Stimulated activated CD4-positive, alpha-beta T cell treated with anti-CD3 and anti-CD28 coated beads, Interleukin-4, amount 100 ng/mL, for 48 hours (primary cell): ENCODE measurements at regions not wholly inside any gene's neighbourhood (a gene's known extent, or its start where the extent isn't known, plus 50 kb on each side); places are given as distances from the start of the nearest gene placed in this dataset.

Experiments
- DNase-seq, 2 donors: peaks; one replicate each; pipeline ENCODE4 v3.0.0-alpha.2; 2020; ENCODE audit warnings: low read depth in 2 of 2

DNA sequence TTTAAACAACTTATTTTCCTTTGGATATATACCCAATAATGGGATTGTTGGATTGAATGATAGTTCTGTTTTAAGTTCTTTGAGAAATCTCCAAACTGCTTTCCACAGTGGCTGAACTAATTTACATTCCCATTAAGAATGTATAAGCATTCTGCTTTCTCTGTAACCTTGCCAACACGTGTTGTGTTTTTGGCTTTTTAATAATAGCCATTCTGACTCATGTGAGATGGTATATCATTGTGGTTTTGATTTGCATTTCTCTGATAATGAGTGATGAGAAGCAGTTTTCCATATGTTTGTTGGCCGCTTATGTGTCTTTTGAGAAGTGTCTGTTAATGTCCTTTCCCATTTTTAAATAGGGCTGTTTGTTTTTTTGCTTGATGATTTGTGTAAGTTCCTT, 155.6 kb upstream of the PITX2 start:
- DNase-seq, result no peak

DNA sequence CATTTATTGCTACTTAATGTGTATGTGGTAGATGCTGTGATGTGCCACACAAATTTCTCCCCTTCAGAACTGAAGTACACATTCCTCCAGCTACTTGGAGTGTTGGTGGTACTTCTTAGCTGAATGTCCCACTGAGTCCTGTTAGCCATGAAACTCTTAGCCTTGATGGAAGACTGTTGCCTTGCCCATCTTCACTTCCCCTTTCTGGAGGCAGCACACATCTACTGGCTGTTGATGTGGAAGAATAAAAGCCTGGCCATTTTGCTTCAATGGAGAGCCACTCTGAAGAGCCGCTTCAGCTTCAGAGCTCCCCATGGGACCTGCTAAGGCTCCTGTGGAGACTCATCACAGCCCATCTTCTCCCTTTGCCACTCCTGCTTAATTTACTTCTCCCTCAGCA, 157.7 kb upstream of the PITX2 start:
- DNase-seq, result no peak

DNA sequence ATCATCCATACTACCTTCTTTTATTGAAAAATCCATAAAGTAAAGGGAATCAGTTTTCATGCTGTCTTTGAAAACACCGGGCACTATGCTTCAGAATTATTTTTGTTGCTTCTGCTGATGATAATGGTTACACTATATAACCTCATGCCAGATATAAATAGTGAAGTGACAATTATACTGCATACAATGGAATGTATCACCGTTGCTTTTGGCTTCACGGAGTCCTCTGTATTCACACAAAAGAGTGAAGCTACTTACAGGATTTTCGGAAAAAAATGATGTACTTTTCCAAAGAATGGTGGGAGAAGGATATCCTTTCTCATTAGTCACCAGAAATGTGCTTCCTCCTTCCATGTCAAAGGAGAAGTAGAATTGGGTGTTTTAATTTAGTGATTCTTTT, 159.1 kb upstream of the PITX2 start:
- no peak for DNase-seq

DNA sequence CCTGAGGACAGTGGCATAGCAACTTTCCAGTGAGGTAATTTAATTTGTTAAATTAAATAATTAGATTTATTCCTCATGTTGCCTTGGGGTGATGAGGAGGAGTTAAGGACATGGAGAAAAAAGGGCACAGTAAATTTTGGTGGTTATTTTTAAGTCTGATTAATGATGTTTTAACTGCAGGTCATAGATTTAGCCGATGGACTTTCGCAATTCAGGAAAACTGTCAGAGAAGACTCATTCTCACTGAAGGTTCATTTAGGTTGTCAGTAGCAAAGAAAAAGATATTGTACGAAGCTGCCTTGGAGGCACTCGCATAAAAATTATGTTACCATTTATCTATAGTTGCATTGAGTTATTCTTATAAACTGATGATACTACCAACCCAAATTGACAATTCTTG, 164.2 kb upstream of the PITX2 start:
- no peak for DNase-seq

DNA sequence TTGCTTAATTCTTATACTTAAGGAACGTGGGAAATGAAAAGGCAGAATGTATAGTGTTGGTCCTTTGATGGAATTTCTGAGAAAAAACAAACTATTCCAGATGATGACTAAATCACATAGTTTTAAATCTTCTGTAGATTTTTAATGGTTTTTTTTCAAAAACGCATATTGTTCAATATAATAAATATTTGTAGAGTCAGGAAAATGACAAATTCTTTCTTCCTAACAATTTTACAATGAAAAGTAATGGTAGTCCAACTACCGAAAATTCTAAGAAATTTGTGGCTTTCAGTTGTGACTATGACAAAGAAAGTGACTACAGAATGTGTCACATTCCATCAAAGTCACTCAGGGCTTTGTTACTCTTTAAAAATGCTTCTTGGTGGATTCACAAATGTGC, 164.8 kb upstream of the PITX2 start:
- no peak for DNase-seq

DNA sequence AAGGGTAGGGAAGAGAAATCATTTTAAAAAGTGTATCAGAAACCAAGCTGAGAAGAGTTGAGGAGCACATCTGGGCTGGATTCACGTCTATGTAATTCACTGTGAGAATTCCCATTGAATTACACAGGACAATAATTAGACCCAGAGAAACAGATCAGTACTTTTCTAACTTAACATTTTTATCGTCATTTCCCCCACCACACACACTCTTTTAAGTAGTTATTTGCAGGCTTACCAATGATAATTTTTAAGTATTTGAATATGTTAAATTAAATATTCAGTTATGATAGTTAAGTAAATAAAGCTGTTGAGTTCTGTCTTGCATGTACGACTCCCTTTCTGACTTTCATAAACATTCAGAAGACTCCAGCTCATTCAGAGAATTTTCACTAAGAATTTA, 165.4 kb upstream of the PITX2 start:
- DNase-seq, result no peak

DNA sequence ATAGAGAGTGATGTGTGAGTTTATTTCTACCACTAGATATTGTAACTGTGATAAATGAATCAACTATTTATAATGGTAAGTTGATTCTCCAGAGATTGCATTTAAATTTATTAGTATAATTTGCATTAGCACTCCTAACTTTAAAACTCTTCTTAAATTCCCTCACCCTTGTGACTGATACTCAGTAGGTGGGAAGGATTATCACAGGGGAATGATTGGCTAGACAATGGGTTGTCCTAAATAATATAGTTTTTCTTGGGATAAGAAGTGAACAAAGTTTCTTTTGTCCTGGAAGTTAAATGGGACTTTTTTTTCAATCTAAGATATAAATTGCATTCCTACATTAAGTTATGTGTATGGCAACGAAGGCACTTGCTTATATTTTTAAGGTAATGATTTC, 169.2 kb upstream of the PITX2 start:
- no peak for DNase-seq

DNA sequence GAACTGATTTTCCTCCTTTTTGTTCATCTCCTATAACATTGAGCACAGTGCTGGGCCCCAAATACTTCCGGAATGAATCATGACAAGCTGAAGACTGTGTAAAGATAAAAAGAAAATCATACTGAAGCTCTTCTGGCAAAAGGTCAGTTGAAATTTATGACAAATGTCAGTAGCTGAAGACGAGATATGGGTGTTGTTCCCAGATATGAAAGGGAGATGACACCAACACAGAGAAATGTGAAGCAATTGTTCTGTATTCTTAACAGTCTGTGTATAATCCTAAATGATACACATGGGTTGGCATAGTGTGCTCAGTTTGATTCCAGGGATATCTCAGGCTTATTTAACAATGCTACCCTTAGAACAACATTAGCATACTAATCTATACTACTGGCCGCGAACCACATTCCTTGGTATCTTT, 170.5 kb upstream of the PITX2 start:
- DNase-seq, result no peak

DNA sequence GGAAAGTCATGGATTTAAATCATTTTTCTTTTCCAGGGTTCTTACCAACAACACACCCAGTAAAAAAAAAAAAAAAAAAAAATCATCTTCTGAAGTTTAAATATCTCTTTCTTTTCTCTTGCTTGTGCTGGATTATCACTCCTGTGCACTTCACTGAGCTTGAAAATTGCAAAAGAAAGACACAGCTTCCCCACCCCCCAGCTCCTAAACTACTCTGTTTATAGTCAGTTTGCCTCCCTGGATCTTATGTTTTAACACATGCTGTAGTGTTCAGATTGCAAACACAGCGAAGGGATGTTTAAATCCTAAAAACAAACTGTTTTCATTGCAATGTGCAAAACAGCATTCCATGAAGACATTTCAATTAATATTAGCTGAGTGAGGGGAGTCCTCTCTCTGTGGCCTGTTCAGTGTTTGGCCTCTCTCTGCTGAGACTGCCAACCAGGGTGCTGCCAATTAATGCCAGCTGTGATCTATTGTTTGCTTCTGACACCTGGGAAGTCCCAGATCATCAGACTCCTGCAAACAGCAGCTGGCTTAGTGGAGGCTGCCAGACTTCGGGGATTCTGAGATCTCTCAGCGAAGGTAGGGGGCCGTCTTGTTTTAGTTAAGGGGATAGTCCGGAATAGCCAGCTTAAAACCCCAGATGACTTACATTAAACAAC, 171.1 kb upstream of the PITX2 start:
- no peak for DNase-seq

DNA sequence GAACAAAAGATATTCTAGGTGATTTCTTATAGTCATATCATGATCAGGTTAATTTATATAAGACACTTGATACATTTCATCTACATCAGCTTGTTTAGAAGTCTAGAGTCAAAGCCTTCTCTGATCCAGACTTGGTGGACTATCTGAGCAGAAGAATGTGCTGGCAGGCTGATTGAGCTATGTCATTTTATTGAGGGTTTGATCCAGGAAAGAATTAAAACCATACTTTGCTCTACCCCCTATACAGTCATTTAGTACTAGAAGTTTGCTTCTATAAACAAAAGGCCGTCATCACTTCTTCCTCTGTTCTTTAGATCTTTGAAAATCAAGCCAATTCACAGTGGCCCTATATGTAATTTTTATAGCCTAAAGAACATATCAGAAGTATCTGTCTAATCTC, 173.1 kb upstream of the PITX2 start:
- no peak for DNase-seq

DNA sequence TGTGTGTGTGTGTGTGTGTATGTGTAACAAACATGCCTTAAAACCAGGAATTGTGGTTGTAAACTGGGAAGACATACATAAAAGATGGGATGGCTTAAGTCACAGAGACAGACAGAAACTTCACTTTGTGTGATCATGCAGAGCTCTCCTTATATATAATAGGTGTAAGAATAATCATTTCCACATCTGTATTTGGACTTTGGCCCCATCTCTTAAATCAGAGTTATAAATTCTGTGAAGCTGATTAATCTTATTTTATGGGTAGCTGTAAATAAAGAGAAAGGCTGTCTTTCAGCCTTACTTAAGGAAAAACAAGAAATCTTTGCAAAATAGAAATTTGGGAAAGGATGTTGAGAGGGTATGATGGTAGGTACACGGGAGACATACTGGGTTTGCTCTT, 174.6 kb upstream of the PITX2 start:
- DNase-seq, result no peak

DNA sequence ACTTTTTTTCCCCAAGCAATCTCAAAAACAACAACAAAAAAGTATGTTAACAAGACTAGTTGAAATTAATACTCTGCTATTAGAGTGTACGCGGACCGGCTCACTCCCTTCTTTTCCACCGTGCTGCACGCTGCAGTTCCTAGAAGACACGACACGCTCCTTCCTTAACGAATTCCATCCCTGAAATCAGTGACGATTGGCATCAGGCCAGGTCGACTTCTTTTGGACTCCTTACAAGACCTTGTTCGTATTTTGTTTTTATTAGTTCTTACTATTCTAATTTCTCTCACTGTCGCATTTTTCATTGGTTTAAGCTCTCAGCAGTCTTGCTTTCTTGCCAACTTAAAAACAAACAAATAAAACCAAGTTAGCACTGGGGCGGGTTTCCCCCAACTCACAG, 175.8 kb upstream of the PITX2 start:
- no peak for DNase-seq

DNA sequence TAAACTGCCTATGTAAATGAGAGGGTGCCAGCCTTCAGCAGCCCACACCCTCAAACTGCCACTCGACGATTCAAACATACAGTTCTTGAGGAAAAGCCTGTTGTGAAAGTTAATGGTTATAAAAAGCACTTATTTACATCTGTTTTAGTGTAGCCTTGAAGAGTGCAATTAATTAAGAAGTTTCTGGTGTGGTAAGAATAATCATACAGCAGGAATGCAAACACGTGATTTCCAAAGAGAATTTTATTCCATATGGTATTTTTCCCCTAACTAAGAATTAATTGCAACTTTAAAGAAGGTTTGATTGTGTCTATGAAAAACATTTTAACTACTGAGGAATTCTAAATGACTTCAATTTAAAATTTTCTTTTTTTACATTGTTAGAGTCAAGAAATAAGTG, 176.3 kb upstream of the PITX2 start:
- DNase-seq, result no peak

DNA sequence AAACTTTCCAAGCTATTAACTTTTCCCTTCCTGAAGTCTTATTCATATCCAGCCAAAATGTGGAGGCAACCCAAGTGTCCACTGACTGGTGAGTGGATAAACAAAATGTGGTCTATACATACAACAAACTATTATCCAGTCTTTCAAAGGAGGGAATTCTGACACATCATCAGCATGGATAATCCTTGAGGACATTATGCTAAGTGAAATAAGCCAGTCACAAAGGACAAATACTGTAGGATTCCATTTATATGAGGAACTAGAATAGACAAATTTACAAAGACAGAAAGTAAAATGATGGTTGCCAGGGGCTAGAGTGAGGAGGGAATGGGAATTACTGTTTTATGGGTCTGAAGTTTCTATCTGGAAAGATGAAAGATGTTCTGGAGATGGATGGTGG, 178.7 kb upstream of the PITX2 start:
- no peak for DNase-seq

DNA sequence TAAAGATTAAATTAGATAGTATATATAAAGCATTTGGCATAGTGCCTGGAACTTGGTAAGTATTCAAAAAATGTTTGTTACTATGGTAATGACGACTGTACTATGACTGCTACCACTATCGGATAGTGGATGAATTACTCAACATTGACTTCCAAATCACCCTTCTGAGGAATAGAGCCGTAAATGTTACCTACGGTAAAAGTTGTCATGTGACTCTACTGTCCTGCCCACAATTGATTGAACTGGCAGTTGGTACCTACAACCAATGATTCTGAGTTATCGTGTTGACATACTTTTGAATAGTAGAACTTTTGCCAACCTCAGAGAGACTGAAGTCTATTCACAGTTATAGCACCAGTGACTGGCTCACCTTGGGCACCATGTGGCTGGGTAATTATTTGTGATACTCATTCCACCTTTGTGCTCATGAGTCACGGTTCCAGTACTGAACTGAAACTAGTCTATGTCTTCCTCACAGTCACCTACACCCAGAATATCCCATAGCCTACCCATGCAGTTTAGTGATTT, 185.5 kb upstream of the PITX2 start:
- no peak for DNase-seq

DNA sequence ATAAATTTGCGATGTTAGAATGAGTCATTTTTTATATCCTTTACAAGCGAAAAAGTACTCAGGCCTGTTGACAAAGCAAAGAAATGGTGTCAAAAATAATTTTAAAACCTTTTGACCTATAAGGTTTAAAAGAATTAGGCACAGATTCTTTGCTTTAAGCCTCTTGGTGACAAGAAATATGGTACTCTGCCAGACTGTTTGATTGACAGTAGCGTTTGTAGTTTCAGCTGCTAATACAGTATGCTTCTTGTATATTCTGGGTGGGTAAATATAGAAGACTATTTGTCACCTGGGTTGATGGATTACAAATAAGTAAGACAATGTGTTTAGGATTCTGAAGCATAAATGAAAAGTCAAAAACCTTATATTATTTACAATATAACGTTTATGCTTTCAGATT, 193.1 kb upstream of the PITX2 start:
- DNase-seq, result no peak

DNA sequence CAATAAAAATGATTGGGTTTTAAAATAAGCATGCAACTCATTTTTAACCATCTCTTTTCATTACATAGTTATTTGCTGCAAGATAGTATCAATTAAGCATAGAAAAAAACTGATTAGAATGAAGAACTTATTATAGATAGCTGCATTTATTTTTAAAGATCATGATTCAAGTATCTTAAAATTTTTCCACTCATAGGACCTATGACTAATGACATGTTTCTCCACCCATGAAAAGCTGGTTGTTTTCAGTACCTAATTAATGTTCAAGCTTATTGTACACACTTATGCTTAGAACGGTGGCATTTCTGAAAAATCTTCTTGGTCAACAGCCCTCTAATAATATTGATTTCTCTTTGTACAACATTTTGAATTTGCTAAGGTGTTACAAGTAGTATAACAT, 193.5 kb upstream of the PITX2 start:
- no peak for DNase-seq

DNA sequence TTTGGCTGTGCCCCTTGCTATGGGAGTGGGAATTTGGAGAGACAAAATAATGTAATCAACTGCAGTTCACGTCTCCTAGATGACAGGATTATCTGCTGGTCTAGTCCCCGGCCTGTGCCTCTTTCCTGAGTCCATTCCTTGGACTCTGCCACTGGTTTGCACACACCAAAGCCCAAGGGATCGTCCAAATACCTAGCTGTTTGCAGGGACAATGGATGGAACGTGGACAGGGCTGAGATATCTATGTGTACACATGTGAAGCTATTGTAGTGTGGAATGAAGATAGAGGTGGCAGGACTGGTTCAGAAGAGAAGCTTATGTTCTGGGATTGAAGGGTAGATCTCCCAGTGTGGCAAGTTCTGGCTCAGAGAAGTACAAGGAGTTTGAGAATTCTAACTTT, 198.3 kb upstream of the PITX2 start:
- no peak for DNase-seq

DNA sequence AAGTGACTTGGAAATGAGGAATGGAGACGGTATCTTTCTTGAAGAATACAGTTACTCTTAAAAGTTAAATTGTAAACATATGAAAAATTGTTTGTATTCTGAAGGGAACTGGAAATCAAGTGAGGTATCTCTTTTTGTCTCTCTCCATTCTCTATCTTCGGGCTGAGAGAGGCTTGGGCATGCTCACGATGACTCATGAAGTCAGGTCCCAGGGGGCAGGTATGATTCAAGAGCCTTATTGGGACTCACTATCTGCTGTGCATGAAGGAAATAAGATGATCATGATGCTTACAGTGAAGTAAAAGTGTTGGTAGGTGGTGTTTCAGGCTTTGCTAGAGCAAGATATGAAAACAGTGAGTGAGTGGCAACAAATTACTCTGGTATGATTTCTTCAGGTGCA, 200.4 kb upstream of the PITX2 start:
- DNase-seq, result no peak

DNA sequence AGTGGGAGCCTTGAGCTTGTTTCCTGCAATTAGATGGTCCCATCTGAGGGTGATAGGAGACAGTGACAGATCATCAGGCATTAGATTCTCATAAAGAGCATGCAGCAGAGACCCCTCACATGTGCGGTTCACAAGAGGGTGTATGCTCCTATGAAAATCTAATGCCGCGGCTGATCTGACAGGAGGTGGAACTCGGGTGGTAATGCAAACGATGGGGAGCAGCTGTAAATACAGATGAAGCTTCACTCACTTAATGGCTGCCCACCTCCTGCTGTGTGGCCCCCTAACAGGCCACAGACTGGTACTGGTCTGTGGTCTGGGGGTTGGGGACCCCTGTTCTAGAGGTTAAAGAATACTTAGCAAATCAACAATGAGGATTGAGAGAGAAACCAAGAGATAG, 201.5 kb upstream of the PITX2 start:
- no peak for DNase-seq

DNA sequence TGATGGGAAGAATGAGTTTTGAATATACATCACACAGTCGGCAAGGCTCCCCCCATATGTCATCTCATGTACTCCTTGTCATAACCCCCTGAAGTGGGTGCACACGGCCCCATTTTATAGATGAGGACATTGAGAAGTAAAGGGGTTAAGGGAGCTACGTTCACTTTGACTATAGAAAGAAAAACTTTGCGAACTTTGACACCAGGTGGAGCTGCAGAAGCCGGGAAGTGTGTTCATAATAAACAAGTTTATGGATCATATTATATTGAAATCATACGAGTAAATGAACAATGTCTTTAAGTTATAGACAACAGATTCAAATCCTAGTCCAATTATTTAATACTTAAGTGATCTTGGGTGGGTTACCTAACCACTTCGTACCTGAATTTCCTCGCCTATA, 203.8 kb upstream of the PITX2 start:
- DNase-seq, result no peak

DNA sequence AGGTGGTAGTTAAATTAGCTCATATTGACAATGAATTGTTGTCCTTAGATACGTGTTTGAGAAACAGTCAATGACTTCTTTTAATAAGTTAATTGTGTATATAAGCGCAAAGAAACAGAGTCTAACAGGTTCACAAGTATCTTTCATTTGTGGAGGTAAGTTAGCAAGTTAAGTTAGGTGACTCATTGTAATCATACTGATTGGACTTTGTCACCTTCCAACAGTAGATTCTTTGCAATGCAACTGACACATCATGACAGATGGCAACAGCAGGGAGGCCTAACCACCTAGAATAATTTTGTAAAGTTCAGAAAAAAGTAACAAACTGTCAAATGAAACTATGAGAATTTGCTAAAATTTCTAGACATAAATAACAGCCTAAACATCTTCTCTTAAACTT, 207.6 kb upstream of the PITX2 start:
- no peak for DNase-seq

DNA sequence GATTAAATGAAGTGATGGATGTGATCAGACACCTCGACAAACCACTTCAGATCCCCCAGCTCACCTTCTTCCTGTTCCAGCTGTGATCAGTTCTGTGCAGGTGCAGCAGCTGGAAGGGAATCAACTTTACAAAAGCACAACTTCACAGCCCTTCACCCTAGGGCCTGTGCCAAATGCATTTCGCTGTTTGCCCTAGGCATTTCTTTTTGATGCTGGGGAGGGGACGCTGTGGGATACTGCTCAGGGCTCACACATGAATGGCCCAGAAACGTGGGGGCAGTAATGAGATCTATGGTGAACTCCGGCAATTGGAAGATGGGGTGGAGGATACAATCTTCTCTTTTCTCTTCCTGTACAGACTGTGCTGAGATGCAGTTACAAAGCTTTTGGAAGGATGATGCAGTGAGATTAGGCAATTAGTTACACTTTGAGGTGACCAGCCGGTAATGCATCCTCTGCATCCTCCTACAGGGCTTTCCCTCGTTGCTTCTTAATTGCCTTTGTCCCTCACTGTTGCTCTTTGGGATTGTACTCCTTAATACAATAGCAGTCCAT, 215.1 kb upstream of the PITX2 start:
- no peak for DNase-seq

DNA sequence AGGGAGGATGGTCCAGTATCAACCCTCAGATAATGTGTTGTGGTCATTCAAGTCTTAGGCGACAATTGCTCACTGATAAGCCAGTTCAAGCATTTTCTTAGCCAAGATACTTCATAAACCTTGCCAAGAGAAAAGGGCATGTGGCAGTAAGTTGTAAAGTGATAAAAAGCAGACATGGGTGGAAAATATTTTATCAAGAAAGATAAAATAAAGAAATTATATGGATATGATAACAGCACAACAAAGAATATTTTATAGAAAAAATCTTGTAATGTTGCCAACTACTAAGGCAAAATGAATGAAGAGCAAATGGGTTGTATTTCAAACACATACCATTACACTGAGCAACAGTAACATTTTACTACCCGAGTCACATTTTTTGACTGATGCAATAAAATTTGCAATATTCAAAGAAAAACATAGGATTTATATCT, 217.4 kb upstream of the PITX2 start:
- no peak for DNase-seq
